ENCODE measurements at regions not wholly inside any gene's neighbourhood (a gene's known extent, or its start where the extent isn't known, plus 50 kb on each side); places are given as distances from the start of the nearest gene placed in this dataset.

DNA sequence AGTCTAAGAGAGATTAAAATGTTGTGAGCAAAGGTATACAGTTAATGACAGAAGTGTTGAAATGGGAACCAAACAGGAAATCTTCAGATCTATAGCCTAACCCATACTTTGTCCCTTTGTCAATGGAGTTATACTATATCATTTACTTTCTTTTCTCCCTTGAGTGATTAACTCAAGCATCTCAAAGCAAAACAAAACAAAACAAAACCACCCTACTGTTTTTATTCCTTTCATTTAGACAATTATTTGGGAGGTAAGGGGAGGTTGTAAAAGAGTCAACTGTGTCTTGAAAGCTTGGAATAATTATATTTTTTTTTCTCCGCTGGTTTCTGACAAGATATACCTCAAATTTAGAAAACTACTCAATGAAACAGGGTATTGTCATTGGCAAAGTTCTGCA, 139.8 kb upstream of the HMGN3 start:
- TF ChIP-seq, protein P1, sequence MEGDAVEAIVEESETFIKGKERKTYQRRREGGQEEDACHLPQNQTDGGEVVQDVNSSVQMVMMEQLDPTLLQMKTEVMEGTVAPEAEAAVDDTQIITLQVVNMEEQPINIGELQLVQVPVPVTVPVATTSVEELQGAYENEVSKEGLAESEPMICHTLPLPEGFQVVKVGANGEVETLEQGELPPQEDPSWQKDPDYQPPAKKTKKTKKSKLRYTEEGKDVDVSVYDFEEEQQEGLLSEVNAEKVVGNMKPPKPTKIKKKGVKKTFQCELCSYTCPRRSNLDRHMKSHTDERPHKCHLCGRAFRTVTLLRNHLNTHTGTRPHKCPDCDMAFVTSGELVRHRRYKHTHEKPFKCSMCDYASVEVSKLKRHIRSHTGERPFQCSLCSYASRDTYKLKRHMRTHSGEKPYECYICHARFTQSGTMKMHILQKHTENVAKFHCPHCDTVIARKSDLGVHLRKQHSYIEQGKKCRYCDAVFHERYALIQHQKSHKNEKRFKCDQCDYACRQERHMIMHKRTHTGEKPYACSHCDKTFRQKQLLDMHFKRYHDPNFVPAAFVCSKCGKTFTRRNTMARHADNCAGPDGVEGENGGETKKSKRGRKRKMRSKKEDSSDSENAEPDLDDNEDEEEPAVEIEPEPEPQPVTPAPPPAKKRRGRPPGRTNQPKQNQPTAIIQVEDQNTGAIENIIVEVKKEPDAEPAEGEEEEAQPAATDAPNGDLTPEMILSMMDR (IDR thresholded peaks at IDR 0.05): no peak
- TF ChIP-seq POLR2AphosphoS5 (IDR thresholded peaks at IDR 0.05) (no peak), POLR2A (IDR thresholded peaks at IDR 0.05) (no peak), EP300 (IDR thresholded peaks at IDR 0.05) (no peak)

Measured in stomach (tissue), 4 donors.